PFSK-1 (cell line): ENCODE measurements at regions not wholly inside any gene's neighbourhood (a gene's known extent, or its start where the extent isn't known, plus 50 kb on each side); places are given as distances from the start of the nearest gene placed in this dataset.

Experiments used
- POLR2AphosphoS5 ChIP-seq: IDR thresholded peaks from 2 replicates; pipeline ENCODE4 v1.6.1; 2012; ENCODE audit warnings: low read depth, mild to moderate bottlenecking, control low read depth, low read length, moderate library complexity
- SIN3A ChIP-seq: IDR thresholded peaks from 2 replicates; pipeline ENCODE4 v1.6.1; 2012; ENCODE audit warnings: mild to moderate bottlenecking, low read length, moderate library complexity, borderline replicate concordance; ENCODE audit not compliant: insufficient read depth
- TF ChIP-seq, protein P1 (sequence below), 2 experiments: IDR thresholded peaks; 2 replicates each; pipeline versions ENCODE4 v1.6.1 to v1.8.0; 2011 to 2012; ENCODE audit warnings: low read depth in 2 of 2, low read length in 2 of 2, control low read depth in 1 of 2, inconsistent platforms in 1 of 2, mild to moderate bottlenecking in 1 of 2, moderate library complexity in 1 of 2; ENCODE audit not compliant: insufficient read depth in 1 of 2

DNA sequence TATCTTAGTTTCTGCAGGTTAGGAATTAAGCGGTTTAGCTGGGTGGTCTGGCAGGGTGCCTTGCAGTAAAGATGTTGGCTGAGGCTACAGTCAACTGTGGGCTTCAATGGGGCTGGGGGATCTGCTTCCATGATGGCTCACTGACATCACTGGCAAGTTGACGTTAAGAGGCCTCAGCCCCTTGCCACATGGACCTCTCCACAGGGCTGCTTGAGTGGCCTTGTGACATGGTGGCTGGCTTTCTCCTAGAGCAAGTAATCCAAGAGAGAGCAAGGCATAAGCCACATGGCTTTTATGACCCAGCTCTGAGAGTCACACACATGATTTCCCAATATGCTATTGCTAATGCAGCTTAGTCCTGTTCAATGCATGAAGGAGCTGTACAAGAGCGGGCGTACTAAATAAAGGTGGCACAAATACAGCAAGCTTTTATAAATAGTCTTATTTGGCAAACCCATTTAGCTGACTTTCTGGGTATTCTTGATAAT lies 109.1 kb downstream of the SEPTIN7 start:
- TF ChIP-seq, protein P1, sequence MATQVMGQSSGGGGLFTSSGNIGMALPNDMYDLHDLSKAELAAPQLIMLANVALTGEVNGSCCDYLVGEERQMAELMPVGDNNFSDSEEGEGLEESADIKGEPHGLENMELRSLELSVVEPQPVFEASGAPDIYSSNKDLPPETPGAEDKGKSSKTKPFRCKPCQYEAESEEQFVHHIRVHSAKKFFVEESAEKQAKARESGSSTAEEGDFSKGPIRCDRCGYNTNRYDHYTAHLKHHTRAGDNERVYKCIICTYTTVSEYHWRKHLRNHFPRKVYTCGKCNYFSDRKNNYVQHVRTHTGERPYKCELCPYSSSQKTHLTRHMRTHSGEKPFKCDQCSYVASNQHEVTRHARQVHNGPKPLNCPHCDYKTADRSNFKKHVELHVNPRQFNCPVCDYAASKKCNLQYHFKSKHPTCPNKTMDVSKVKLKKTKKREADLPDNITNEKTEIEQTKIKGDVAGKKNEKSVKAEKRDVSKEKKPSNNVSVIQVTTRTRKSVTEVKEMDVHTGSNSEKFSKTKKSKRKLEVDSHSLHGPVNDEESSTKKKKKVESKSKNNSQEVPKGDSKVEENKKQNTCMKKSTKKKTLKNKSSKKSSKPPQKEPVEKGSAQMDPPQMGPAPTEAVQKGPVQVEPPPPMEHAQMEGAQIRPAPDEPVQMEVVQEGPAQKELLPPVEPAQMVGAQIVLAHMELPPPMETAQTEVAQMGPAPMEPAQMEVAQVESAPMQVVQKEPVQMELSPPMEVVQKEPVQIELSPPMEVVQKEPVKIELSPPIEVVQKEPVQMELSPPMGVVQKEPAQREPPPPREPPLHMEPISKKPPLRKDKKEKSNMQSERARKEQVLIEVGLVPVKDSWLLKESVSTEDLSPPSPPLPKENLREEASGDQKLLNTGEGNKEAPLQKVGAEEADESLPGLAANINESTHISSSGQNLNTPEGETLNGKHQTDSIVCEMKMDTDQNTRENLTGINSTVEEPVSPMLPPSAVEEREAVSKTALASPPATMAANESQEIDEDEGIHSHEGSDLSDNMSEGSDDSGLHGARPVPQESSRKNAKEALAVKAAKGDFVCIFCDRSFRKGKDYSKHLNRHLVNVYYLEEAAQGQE (IDR thresholded peaks at IDR 0.05; ENCODE audit: insufficient read depth in 1 of 2, low read depth in 2 of 2, low read length in 2 of 2), result no peak
- TF ChIP-seq POLR2AphosphoS5 (no peak), SIN3A (no peak)
